Liver (tissue), 3 donors: ENCODE measurements at regions not wholly inside any gene's neighbourhood (a gene's known extent, or its start where the extent isn't known, plus 50 kb on each side); places are given as distances from the start of the nearest gene placed in this dataset.

Experiments
- GABPA ChIP-seq, 2 donors: IDR thresholded peaks in 1 of 2; conservative IDR thresholded peaks in 1 of 2; 2 replicates each; pipeline ENCODE4 v1.6.1; 2016; ENCODE audit warnings: antibody characterized with exemption in 2 of 2, mild to moderate bottlenecking in 1 of 2, moderate library complexity in 1 of 2
- HNF4A ChIP-seq, 2 donors: conservative IDR thresholded peaks; 2 replicates each; pipeline ENCODE4 v1.6.1; 2016; ENCODE audit warnings: antibody characterized with exemption in 2 of 2, mild to moderate bottlenecking in 2 of 2
- HNF4G ChIP-seq: IDR thresholded peaks from 2 replicates; pipeline ENCODE4 v1.6.1; 2016; ENCODE audit warnings: antibody characterized with exemption
- JUND ChIP-seq, 2 donors: IDR thresholded peaks; 2 replicates each; pipeline ENCODE4 v1.6.1; 2016; ENCODE audit warnings: antibody characterized with exemption in 2 of 2
- NR2F2 ChIP-seq: IDR thresholded peaks from 2 replicates; pipeline ENCODE4 v1.6.1; 2016; ENCODE audit warnings: antibody characterized with exemption
- SP1 ChIP-seq: IDR thresholded peaks from 2 replicates; pipeline ENCODE4 v1.6.1; 2018; ENCODE audit warnings: antibody characterized with exemption, mild to moderate bottlenecking
- YY1 ChIP-seq: IDR thresholded peaks from 2 replicates; pipeline ENCODE4 v1.6.1; 2016; ENCODE audit warnings: antibody characterized with exemption, mild to moderate bottlenecking
- TF ChIP-seq, protein P1 (sequence below): fragments of 150-350 bp; IDR thresholded peaks from 2 replicates; pipeline ENCODE4 v1.5.1; 2017; ENCODE audit warnings: improper control_type of control experiment, low read depth, low read length; ENCODE audit not compliant: missing input control
- TF ChIP-seq, protein P2 (sequence below): IDR thresholded peaks from 2 replicates; pipeline ENCODE4 v1.6.1; 2016; ENCODE audit warnings: antibody characterized with exemption
- donor health status: healthy.
- donor health status: healthy.

DNA sequence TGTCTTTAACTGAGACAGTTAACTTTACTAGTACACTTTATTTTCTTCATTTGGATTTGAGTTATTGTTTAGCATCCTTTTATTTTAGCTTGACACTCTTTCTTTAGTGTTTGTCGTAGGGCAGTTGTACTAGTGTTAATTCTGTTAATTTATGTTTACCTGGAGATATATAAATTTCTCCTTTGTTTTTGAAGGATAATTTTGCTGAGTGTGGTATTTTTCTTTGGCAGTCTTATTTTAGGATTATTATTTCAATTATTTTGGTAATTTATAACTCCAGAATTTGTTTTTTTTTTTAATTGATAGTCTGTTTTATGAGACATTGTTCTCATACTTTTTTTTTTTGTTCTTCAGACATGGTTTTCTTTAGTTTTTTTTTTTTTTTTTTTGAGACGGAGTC, 73.8 kb upstream of the CHODL start:
- TF ChIP-seq, protein P1, sequence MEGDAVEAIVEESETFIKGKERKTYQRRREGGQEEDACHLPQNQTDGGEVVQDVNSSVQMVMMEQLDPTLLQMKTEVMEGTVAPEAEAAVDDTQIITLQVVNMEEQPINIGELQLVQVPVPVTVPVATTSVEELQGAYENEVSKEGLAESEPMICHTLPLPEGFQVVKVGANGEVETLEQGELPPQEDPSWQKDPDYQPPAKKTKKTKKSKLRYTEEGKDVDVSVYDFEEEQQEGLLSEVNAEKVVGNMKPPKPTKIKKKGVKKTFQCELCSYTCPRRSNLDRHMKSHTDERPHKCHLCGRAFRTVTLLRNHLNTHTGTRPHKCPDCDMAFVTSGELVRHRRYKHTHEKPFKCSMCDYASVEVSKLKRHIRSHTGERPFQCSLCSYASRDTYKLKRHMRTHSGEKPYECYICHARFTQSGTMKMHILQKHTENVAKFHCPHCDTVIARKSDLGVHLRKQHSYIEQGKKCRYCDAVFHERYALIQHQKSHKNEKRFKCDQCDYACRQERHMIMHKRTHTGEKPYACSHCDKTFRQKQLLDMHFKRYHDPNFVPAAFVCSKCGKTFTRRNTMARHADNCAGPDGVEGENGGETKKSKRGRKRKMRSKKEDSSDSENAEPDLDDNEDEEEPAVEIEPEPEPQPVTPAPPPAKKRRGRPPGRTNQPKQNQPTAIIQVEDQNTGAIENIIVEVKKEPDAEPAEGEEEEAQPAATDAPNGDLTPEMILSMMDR, result no peak
- TF ChIP-seq GABPA (IDR thresholded peaks at IDR 0.05 in 1 of 2, conservative IDR thresholded peaks at IDR 0.05 in 1 of 2) (no peak), JUND (IDR thresholded peaks at IDR 0.05) (no peak), HNF4G (no peak), SP1 (no peak), NR2F2 (no peak), HNF4A (conservative IDR thresholded peaks at IDR 0.05) (no peak), YY1 (no peak)
- TF ChIP-seq, protein P2, sequence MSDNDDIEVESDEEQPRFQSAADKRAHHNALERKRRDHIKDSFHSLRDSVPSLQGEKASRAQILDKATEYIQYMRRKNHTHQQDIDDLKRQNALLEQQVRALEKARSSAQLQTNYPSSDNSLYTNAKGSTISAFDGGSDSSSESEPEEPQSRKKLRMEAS, result no peak
